Thyroid gland (tissue), 4 donors: ENCODE measurements at regions not wholly inside any gene's neighbourhood (a gene's known extent, or its start where the extent isn't known, plus 50 kb on each side); places are given as distances from the start of the nearest gene placed in this dataset.

Source experiments
- DNase-seq, 2 donors: peaks; one replicate each; pipeline ENCODE4 v3.0.0-alpha.2; 2019
- H3K27ac ChIP-seq, 3 donors: fragments of 200-600 bp; sonication (generic); 1 replicate in 2 of 3; 2 replicates in 1 of 3; pipeline ENCODE4 v1.5.1; 2016 to 2019; ENCODE audit warnings: mild to moderate bottlenecking in 1 of 3, moderate library complexity in 1 of 3
- H3K27me3 ChIP-seq: fragments of 200-600 bp; sonication (generic); one replicate; pipeline ENCODE4 v1.5.1; 2019
- H3K36me3 ChIP-seq, 2 donors: fragments of 200-600 bp; sonication (generic); one replicate each; pipeline ENCODE4 v1.5.1; 2016 to 2019
- H3K4me1 ChIP-seq, 2 donors: fragments of 200-600 bp; sonication (generic); one replicate each; pipeline ENCODE4 v1.5.1; 2017 to 2019
- H3K4me3 ChIP-seq, 3 donors: fragments of 200-600 bp; sonication (generic); replicated peaks in 1 of 3; 1 replicate in 2 of 3; 2 replicates in 1 of 3; pipeline ENCODE4 v1.5.1; 2016; ENCODE audit warnings: mild to moderate bottlenecking in 1 of 3
- H3K9me3 ChIP-seq: fragments of 200-600 bp; sonication (generic); one replicate; pipeline ENCODE4 v1.5.1; 2017
- CTCF ChIP-seq, 6 experiments: fragments of 200-600 bp in 3 of 6; fragments of 450-650 bp in 3 of 6; sonication (generic) in 3 of 6; IDR thresholded peaks; one replicate each; pipeline ENCODE4 v1.5.1; 2016 to 2019; ENCODE audit warnings: antibody characterized with exemption in 6 of 6, mild to moderate bottlenecking in 2 of 6, inconsistent platforms in 1 of 6, moderate library complexity in 1 of 6
- POLR2A ChIP-seq, 2 donors: fragments of 450-650 bp; IDR thresholded peaks; one replicate each; pipeline ENCODE4 v1.6.1; 2017; ENCODE audit warnings: antibody characterized with exemption in 2 of 2, mild to moderate bottlenecking in 2 of 2, moderate library complexity in 1 of 2
- WGBS, 2 donors: methylation state at CpG; one replicate each; pipeline ENCODE4 v1.1.5; 2017; 5-methylcytosine and 5-hydroxymethylcytosine counted together
- intact Hi-C: fragments of 100-400 bp; cut with DNase I; formaldehyde crosslinking; loops from one replicate; pipeline ENCODE4 v1.15.1; 2023

GRCh38 chr1:208308221-208308620 is 64.0 kb upstream of the PLXNA2 start:
- Histone ChIP-seq H3K9me3 (no peaks in the 10 kb centered on the region), H3K36me3 (no peaks in the 10 kb centered on the region), H3K4me3 (no peak overlapping the region), H3K4me1 (no peaks in the 10 kb centered on the region), H3K27me3 (no peaks in the 10 kb centered on the region), H3K27ac (no peak overlapping the region)
- WGBS, 2 donors: 86 to 87% methylated on average over 3 of the region's 3 CpGs
- no peak for DNase-seq
- intact Hi-C loops: no loop called here
- no peak for TF ChIP-seq POLR2A (IDR thresholded peaks at IDR 0.05)
- TF ChIP-seq CTCF (IDR thresholded peaks at IDR 0.05): no peak

- DNase-seq: no peak
- 70 to 74% methylated on average over 7 of the region's 7 CpGs for WGBS, 2 donors
- H3K4me3 ChIP-seq: no peak overlapping the region
- H3K9me3 ChIP-seq: no peaks in the 10 kb centered on the region
- no peaks in the 10 kb centered on the region for H3K4me1 ChIP-seq
- H3K36me3 ChIP-seq: no peaks in the 10 kb centered on the region
- intact Hi-C loops: no loop called here
- no peak for TF ChIP-seq CTCF (IDR thresholded peaks at IDR 0.05)
- no peak for TF ChIP-seq POLR2A (IDR thresholded peaks at IDR 0.05)
- H3K27ac ChIP-seq: no peak overlapping the region
- no peaks in the 10 kb centered on the region for H3K27me3 ChIP-seq
Observed at GRCh38 chr1:208309771-208310170, 65.6 kb upstream of the PLXNA2 start.

GRCh38 chr1:208312706-208313105 is 68.5 kb upstream of the PLXNA2 start:
- intact Hi-C loops: no loop called here
- Histone ChIP-seq H3K9me3 (no peaks in the 10 kb centered on the region), H3K27ac (no peak overlapping the region), H3K27me3 (no peaks in the 10 kb centered on the region), H3K36me3 (no peaks in the 10 kb centered on the region), H3K4me1 (no peaks in the 10 kb centered on the region), H3K4me3 (no peak overlapping the region)
- TF ChIP-seq CTCF (IDR thresholded peaks at IDR 0.05) (no peak), POLR2A (IDR thresholded peaks at IDR 0.05) (no peak)
- no peak for DNase-seq

GRCh38 chr1:208314431-208314830 is 70.2 kb upstream of the PLXNA2 start:
- no peaks in the 10 kb centered on the region for H3K27me3 ChIP-seq
- H3K9me3 ChIP-seq: no peaks in the 10 kb centered on the region
- 89 to 93% methylated on average over 2 of the region's 2 CpGs for WGBS, 2 donors
- H3K4me3 ChIP-seq: no peak overlapping the region
- intact Hi-C loops: no loop called here
- H3K27ac ChIP-seq: no peak overlapping the region
- H3K36me3 ChIP-seq: no peaks in the 10 kb centered on the region
- H3K4me1 ChIP-seq: no peaks in the 10 kb centered on the region
- TF ChIP-seq POLR2A (IDR thresholded peaks at IDR 0.05): no peak
- no peak for TF ChIP-seq CTCF (IDR thresholded peaks at IDR 0.05)
- DNase-seq: no peak

GRCh38 chr1:208318150-208318734 is 74.1 kb upstream of the PLXNA2 start:
- no peak for TF ChIP-seq POLR2A (IDR thresholded peaks at IDR 0.05)
- no peak for TF ChIP-seq CTCF (IDR thresholded peaks at IDR 0.05)
- intact Hi-C loops: no loop called here
- Histone ChIP-seq H3K36me3 (no peaks in the 10 kb centered on the region), H3K4me3 (no peak overlapping the region), H3K27me3 (no peaks in the 10 kb centered on the region), H3K9me3 (no peaks in the 10 kb centered on the region), H3K4me1 (no peaks in the 10 kb centered on the region), H3K27ac (no peak overlapping the region)
- no peak for DNase-seq
- WGBS, 2 donors: 91 to 98% methylated on average over 2 of the region's 2 CpGs
